Amniotic epithelial cell (primary cell): ENCODE measurements at regions not wholly inside any gene's neighbourhood (a gene's known extent, or its start where the extent isn't known, plus 50 kb on each side); places are given as distances from the start of the nearest gene placed in this dataset.
A peak's percentile ranks its signal among the peaks of the same experiment; 100 is the strongest.
"Not testable (repeated sequence)": the region's sequence is repeated elsewhere in the genome, so short reads cannot be mapped to it uniquely, and the experiment has no call there.

ENCODE experiments used
- DNase-seq: peaks from one replicate; pipeline ENCODE4 v3.0.0-alpha.2; 2010; ENCODE audit warnings: low read depth

- no peak for DNase-seq
Observed at GRCh38 chr15:66635817-66636216, 66.2 kb upstream of the SMAD6 start.

GRCh38 chr15:66637044-66637443 is 65.0 kb upstream of the SMAD6 start:
- DNase-seq, result not testable (repeated sequence)

DNA sequence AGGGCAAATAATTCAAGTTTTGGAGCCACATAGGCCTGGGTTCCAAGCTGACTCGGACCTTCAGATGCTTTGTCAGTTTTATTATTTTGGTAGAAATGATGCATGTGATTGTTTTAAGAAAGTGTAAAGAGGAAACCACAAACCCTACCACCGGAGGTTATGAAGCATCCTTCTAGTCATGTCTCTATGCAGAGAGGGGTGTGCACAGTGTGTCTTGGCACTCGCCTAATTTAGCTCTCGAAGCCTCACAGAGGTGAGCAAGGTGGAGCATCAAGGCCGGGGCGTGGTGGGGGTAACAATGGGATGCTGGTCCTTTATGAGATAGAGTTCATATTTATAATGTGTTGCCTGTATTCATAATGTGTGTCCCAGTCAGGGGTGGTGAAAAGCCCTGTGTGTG is 63.7 kb upstream of the SMAD6 start:
- no peak for DNase-seq

GRCh38 chr15:66641485-66642315 is 60.3 kb upstream of the SMAD6 start:
- DNase-seq, result no peak

DNA sequence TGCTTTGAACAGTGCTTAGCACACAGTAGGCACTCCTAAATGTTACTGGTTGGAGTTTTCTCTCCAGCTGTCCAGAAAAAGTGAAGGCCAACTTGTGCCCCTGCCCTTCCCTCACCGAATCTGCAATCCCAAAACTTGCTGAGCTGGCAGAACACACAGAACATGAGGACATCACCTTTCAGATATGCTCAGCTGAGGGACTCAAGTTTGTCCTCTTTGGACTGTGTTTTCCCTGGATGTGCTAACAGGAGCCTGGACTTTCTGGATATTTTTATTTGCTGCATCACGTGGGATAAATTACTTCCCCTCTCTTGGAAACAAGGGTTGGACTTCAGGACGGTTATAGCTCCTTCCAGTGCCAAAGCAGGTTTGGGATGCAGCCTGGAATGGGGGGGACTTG is 59.5 kb upstream of the SMAD6 start:
- DNase-seq, result no peak

DNA sequence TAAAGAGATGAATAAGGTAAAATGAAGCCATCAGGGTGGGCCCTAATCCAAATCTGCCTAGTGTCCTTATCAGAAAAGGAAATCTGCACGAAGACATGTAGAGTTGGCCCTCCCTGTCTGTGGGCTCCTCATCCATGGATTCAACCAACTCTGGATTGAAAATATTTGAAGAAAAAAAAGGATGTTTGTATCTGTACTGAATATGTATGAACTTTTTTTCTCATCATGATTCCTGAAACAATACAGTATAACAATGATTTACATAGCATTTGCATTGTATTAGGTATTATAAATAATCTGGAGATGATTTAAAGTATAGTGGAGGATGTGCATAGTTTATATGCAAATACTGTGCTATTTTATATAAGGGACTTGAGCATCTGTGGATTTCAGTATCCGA is 59.0 kb upstream of the SMAD6 start:
- no peak for DNase-seq

DNA sequence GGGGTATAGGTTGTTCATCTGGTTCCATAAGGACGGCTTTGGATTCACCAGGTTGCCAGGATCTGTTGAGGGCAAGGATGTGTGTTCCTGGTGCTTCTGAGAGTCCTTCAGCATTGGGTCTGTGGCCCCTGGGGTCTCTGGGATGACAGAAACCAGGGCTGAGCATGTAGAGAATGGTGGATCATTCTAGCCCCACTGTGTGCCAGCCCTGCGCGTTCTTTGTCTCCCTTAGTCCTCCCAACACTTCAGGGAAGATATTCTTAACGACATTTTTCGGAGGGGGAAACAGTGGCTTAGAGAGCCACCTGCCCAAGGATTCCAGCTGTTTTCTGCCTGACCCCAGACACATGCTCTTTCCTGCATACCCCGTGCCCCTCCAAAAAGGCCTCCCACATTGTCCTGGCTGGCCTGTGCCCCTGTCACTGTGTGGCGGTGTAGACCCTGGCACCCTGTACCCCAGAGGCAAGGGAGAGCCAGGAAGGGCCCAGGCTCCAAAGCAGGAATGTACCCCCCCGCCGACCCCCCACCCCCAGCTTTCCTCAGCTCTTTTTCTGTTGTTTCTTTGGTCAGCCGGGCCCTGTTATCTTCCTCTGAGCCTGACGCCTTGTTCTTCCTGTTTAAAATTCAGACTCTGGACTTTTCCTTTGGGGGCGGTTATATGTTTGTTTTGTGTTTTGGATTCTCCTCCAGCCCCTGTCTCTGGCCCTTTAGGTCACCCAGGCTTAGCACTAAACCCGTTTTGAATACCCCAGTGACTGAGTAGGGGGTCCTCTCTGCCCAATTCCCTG is 57.8 kb upstream of the SMAD6 start:
- no peak for DNase-seq

- peak; percentile 76 for DNase-seq
Observed at GRCh38 chr15:66644869-66645268, 57.2 kb upstream of the SMAD6 start.

DNA sequence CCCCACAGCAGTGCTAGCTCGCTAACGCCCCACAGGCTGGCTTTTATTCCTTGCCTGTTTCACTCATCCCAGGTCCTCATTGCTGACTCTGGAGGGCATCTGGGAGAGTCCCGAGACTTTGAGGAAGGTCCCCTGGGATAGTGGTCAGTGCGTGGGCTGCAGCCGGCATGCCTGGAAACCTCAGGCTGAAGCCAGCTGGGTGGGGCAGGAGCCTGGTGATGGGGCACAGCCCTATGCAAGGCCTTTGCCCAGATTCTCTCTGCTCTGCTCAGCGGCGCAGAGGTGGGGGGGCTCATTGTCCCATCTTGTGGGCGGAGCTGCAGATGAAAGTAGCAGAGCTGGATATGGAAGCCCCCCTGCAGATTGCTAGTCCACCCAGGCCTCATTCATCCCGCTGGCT is 55.7 kb upstream of the SMAD6 start:
- no peak for DNase-seq

- no peak for DNase-seq
Observed at GRCh38 chr15:66646799-66647198, 55.2 kb upstream of the SMAD6 start.

DNA sequence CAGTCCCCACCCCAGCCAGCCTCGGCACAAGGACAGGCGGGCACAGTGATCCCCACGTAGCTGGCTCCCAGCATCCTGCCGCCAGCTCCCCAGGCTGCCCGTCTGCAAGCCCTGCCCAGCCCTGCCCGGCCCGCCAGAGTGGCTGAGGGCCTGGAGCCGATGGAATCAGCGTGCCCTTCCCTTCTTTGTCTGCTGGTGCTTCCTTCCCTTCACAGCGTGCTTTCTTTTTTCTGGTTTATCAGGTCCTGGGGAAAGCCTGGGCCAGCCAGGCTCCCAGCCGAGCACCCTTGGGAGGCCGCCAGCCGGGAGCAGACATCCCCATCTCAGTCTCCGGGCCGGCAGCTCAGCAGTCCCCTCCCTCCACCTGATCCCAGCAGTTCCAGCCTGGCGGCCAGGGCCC is 54.7 kb upstream of the SMAD6 start:
- DNase-seq, result no peak

GRCh38 chr15:66648588-66648987 is 53.4 kb upstream of the SMAD6 start:
- DNase-seq, result no peak

GRCh38 chr15:66649235-66649984 is 52.6 kb upstream of the SMAD6 start:
- no peak for DNase-seq

- no peak for DNase-seq
Observed at GRCh38 chr15:66650433-66650832, 51.6 kb upstream of the SMAD6 start.

DNA sequence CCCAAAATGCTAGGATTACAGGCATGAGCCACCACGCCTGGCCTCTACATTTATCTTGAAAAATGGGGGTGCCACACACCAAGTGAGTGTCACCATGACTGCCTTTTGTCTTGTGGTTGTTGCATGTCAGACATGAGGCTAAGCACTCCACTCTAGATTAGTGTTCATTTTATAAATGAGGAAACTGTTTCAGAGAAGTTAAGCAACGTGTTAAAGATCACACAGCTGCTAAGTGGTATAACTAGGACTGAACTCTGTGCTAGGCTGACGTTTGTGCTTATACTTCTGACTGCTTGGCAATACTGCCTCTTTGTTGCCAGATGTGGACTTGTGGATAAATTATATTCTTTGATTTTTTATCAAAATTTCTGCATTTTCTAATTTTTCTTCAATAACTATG is 50.8 kb upstream of the SMAD6 start:
- no peak for DNase-seq

DNA sequence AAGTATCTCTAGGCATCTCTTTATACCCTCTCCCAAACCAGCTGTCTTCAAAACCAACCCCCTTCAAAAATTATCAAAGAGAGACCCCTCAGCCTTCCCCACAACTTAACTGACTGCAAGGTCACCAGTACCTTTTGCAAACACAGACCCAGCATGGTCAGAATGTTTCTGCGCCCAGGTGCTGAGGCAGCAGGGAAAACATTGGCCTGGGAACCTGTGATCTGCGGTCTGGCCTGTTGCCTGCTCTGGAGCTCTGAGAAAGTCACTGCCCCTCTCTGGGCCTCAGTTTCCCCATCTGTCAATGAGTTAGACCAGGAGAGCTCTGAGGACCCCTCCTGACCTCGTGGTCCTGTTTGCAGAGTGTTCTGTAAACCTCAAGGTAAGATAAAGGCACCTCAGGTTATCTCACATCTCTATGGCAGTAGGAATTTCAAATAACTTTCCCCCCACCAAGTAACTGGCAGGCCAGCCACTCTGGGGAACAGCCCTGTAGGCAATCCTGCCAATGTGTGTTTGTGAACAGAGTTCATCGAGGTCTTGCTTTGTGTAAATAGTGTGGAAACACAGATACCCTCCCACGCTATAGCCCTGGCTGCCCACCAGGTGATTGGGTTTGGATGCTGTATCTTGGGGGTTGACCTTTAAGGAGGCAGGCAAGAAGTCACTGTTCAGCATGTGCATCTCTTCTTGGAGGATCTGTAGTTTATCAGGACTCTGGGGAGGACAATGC is 50.0 kb upstream of the SMAD6 start:
- DNase-seq, result no peak
